ENCODE measurements at regions not wholly inside any gene's neighbourhood (a gene's known extent, or its start where the extent isn't known, plus 50 kb on each side); places are given as distances from the start of the nearest gene placed in this dataset.
"Not testable (repeated sequence)": the region's sequence is repeated elsewhere in the genome, so short reads cannot be mapped to it uniquely, and the experiment has no call there.

- TF ChIP-seq CTCF (IDR thresholded peaks at IDR 0.05; ENCODE audit: insufficient read depth, missing control alignments) = no peak
- DNase-seq (ENCODE audit: insufficient read length, low spot score) (no peak), FAIRE-seq (no peak)
Observed at GRCh38 chr14:48035836-48036235, 360.4 kb upstream of the MDGA2 start.

- DNase-seq (ENCODE audit: insufficient read length, low spot score) = no peak
- no peak for TF ChIP-seq CTCF (IDR thresholded peaks at IDR 0.05; ENCODE audit: insufficient read depth, missing control alignments)
- no peak for FAIRE-seq
Observed at GRCh38 chr14:48027115-48027514, 351.7 kb upstream of the MDGA2 start.

GRCh38 chr14:48023881-48024280, 348.5 kb upstream of the MDGA2 start:
- FAIRE-seq (no peak), DNase-seq (ENCODE audit: insufficient read length, low spot score) (no peak)
- no peak for TF ChIP-seq CTCF (IDR thresholded peaks at IDR 0.05; ENCODE audit: insufficient read depth, missing control alignments)

- not testable (repeated sequence) for DNase-seq (ENCODE audit: insufficient read length, low spot score); FAIRE-seq
Observed at GRCh38 chr14:48011484-48011883, 336.1 kb upstream of the MDGA2 start.

- TF ChIP-seq CTCF (IDR thresholded peaks at IDR 0.05; ENCODE audit: insufficient read depth, missing control alignments) = no peak
- DNase-seq (ENCODE audit: insufficient read length, low spot score) = no peak
- no peak for FAIRE-seq
Observed at GRCh38 chr14:48008646-48009045, 333.2 kb upstream of the MDGA2 start.

GRCh38 chr14:48005986-48006385, 330.6 kb upstream of the MDGA2 start:
- DNase-seq (ENCODE audit: insufficient read length, low spot score) (no peak), FAIRE-seq (peak; percentile 71)

GRCh38 chr14:47993883-47994282, 318.5 kb upstream of the MDGA2 start:
- FAIRE-seq (peak; percentile 51), DNase-seq (ENCODE audit: insufficient read length, low spot score) (no peak)
- no peak for TF ChIP-seq CTCF (IDR thresholded peaks at IDR 0.05; ENCODE audit: insufficient read depth, missing control alignments)

More at GRCh38 chr14:48005986-48006385, 330.6 kb upstream of the MDGA2 start:
- TF ChIP-seq CTCF (IDR thresholded peaks at IDR 0.05; ENCODE audit: insufficient read depth, missing control alignments) = no peak

- FAIRE-seq = no peak
Observed at GRCh38 chr14:47988175-47988574, 312.8 kb upstream of the MDGA2 start.

More at GRCh38 chr14:47988175-47988574, 312.8 kb upstream of the MDGA2 start:
- no peak for DNase-seq (ENCODE audit: insufficient read length, low spot score)
- no peak for TF ChIP-seq CTCF (IDR thresholded peaks at IDR 0.05; ENCODE audit: insufficient read depth, missing control alignments)
